Lower leg skin (tissue), 3 donors: ENCODE measurements at regions not wholly inside any gene's neighbourhood (a gene's known extent, or its start where the extent isn't known, plus 50 kb on each side); places are given as distances from the start of the nearest gene placed in this dataset.

Source experiments
- POLR2A ChIP-seq, 2 donors: fragments of 450-650 bp; IDR thresholded peaks; one replicate each; pipeline ENCODE4 v1.6.1; 2016 to 2017; ENCODE audit warnings: antibody characterized with exemption in 2 of 2, mild to moderate bottlenecking in 1 of 2, moderate library complexity in 1 of 2
- TF ChIP-seq, protein P1 (sequence below), 3 donors: fragments of 450-650 bp; IDR thresholded peaks; one replicate each; pipeline ENCODE4 v1.5.1; 2016; ENCODE audit warnings: antibody characterized with exemption in 3 of 3, mild to moderate bottlenecking in 3 of 3, moderate library complexity in 2 of 3

GRCh38 chr1:99474350-99474893 is 171.5 kb upstream of the PALMD start:
- TF ChIP-seq, protein P1, sequence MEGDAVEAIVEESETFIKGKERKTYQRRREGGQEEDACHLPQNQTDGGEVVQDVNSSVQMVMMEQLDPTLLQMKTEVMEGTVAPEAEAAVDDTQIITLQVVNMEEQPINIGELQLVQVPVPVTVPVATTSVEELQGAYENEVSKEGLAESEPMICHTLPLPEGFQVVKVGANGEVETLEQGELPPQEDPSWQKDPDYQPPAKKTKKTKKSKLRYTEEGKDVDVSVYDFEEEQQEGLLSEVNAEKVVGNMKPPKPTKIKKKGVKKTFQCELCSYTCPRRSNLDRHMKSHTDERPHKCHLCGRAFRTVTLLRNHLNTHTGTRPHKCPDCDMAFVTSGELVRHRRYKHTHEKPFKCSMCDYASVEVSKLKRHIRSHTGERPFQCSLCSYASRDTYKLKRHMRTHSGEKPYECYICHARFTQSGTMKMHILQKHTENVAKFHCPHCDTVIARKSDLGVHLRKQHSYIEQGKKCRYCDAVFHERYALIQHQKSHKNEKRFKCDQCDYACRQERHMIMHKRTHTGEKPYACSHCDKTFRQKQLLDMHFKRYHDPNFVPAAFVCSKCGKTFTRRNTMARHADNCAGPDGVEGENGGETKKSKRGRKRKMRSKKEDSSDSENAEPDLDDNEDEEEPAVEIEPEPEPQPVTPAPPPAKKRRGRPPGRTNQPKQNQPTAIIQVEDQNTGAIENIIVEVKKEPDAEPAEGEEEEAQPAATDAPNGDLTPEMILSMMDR (IDR thresholded peaks at IDR 0.05) = no peak
- no peak for TF ChIP-seq POLR2A (IDR thresholded peaks at IDR 0.05)
